Calu3 (cell line): ENCODE measurements at regions not wholly inside any gene's neighbourhood (a gene's known extent, or its start where the extent isn't known, plus 50 kb on each side); places are given as distances from the start of the nearest gene placed in this dataset.

Experiments used
- BruUV-seq: library from RNA; stranded (reverse); fragments of 400-500 nt; replicated peaks from 2 replicates; lab custom pipeline; 2021; lab: Mats Ljungman, UMichigan
- CTCF ChIA-PET: fragments of 300-600 bp; sonication (Branson Sonifier 250); formaldehyde crosslinking; loops from one replicate; lab custom pipeline; 2022; ENCODE audit warnings: antibody characterized with exemption; lab: Charles Lee
- DNase-seq: peaks from one replicate; pipeline ENCODE4 v3.0.0; 2022
- H3K27ac Mint-ChIP-seq: one replicate; pipeline ENCODE4 v1.8.0; 2022; ENCODE audit warnings: mixed read lengths; ENCODE audit not compliant: unreplicated experiment
- H3K27me3 Mint-ChIP-seq: one replicate; pipeline ENCODE4 v1.8.0; 2022; ENCODE audit warnings: mixed read lengths; ENCODE audit not compliant: unreplicated experiment
- H3K36me3 Mint-ChIP-seq: one replicate; pipeline ENCODE4 v1.8.0; 2022; ENCODE audit warnings: mild to moderate bottlenecking, moderate library complexity, mixed read lengths; ENCODE audit not compliant: insufficient read depth, unreplicated experiment
- H3K4me1 Mint-ChIP-seq: one replicate; pipeline ENCODE4 v1.8.0; 2022; ENCODE audit warnings: mild to moderate bottlenecking, low read depth, mixed read lengths; ENCODE audit not compliant: unreplicated experiment
- H3K4me3 Mint-ChIP-seq: one replicate; pipeline ENCODE4 v1.8.0; 2022; ENCODE audit warnings: mild to moderate bottlenecking, low read depth, moderate library complexity, mixed read lengths; ENCODE audit not compliant: unreplicated experiment
- H3K9me3 Mint-ChIP-seq: one replicate; pipeline ENCODE4 v1.8.0; 2022; ENCODE audit warnings: low read depth, mixed read lengths; ENCODE audit not compliant: unreplicated experiment
- intact Hi-C: fragments of 100-400 bp; cut with micrococcal nuclease; formaldehyde crosslinking; loops from one replicate; pipeline ENCODE4 v1.10.0; 2022; ENCODE audit not compliant: unreplicated experiment
- TF ChIP-seq, protein P1 (sequence below): fragments of 200-600 bp; IDR thresholded peaks from one replicate; pipeline ENCODE4 v1.8.0; 2022; ENCODE audit warnings: antibody characterized with exemption; ENCODE audit not compliant: unreplicated experiment

DNA sequence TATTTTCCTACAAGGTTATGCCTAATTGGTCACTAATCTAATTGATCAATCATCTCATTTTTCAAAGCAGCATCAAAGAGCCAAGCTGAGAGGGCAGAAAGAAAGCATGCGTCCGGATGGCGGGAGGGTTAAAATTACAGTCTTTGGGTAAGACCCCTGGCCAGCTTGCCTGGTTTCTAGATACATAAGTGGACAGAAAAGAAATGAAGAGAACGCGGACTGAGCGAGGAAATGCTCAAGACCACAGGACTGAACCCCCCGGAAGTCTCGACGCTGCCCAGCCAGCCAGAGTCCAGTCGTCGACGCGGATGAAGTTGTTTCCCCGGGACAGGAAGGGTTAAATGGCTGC is 297.2 kb downstream of the OMA1 start:
- Mint-ChIP-seq H3K9me3 (no peaks in the 10 kb centered on the region), H3K27ac (no peak overlapping the region), H3K27me3 (peaks cover 59% of the 10 kb centered on the region), H3K4me1 (no peaks in the 10 kb centered on the region), H3K36me3 (no peaks in the 10 kb centered on the region), H3K4me3 (no peak overlapping the region)
- CTCF ChIA-PET, result no interaction called here
- intact Hi-C loops, result no loop called here
- TF ChIP-seq, protein P1, sequence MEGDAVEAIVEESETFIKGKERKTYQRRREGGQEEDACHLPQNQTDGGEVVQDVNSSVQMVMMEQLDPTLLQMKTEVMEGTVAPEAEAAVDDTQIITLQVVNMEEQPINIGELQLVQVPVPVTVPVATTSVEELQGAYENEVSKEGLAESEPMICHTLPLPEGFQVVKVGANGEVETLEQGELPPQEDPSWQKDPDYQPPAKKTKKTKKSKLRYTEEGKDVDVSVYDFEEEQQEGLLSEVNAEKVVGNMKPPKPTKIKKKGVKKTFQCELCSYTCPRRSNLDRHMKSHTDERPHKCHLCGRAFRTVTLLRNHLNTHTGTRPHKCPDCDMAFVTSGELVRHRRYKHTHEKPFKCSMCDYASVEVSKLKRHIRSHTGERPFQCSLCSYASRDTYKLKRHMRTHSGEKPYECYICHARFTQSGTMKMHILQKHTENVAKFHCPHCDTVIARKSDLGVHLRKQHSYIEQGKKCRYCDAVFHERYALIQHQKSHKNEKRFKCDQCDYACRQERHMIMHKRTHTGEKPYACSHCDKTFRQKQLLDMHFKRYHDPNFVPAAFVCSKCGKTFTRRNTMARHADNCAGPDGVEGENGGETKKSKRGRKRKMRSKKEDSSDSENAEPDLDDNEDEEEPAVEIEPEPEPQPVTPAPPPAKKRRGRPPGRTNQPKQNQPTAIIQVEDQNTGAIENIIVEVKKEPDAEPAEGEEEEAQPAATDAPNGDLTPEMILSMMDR, result no peak
- DNase-seq, result no peak
- no TSS peak for BruUV-seq

DNA sequence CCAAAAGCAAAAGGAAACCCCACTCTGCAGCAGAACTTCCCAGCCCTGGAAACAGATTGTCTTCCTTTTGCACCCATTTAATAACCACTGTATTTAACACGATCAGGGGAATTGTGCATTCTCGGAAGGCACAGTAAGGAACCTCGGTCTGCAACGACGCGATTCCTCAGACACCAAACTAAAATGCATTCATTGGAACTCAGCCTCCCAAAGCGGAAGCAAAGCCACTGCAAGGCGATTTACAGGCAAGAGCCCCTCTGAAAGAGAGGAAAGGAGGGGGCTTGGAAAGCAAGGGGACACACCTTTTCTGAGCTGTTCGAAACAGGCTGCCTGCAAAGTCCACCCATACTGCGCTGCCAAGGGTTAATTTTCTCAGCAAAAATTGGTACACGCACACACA is 297.7 kb downstream of the OMA1 start:
- intact Hi-C loops, result no loop called here
- no peaks in the 10 kb centered on the region for H3K4me1 Mint-ChIP-seq
- H3K36me3 Mint-ChIP-seq, result no peaks in the 10 kb centered on the region
- no peak overlapping the region for H3K4me3 Mint-ChIP-seq
- no TSS peak for BruUV-seq
- TF ChIP-seq, protein P1, result no peak
- no peak for DNase-seq
- peaks cover 59% of the 10 kb centered on the region for H3K27me3 Mint-ChIP-seq
- no peaks in the 10 kb centered on the region for H3K9me3 Mint-ChIP-seq
- CTCF ChIA-PET, result no interaction called here
- H3K27ac Mint-ChIP-seq, result no peak overlapping the region

DNA sequence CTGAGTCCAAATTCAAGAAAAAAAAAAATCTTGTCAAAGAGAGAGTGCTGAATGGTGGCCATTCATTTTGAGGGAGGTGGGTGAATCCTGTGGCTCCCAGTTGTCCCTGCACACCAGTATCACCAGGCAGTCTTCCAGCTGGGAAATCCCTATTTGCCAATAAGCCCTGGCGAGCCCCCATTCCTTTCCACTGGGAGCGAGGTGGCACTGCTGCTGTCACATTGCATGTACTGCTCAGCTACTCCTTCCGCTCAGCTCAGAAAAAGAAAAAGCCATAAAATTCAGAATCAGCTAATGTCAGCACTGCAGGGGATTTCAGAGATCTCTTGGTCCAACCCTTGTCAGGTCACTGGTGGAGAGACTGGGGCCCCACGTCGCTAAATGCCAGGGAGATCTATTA is 298.5 kb downstream of the OMA1 start:
- H3K4me3 Mint-ChIP-seq, result no peak overlapping the region
- H3K9me3 Mint-ChIP-seq, result no peaks in the 10 kb centered on the region
- no peaks in the 10 kb centered on the region for H3K4me1 Mint-ChIP-seq
- TF ChIP-seq, protein P1, result no peak
- peaks cover 61% of the 10 kb centered on the region for H3K27me3 Mint-ChIP-seq
- no TSS peak for BruUV-seq
- no peak overlapping the region for H3K27ac Mint-ChIP-seq
- intact Hi-C loops, result no loop called here
- CTCF ChIA-PET, result interaction anchor here (0.5 kb wide), 1 partner anchor 698 kb away, joined by 3 read pairs; no protein-coding TSS in a partner anchor
- no peaks in the 10 kb centered on the region for H3K36me3 Mint-ChIP-seq
- no peak for DNase-seq

DNA sequence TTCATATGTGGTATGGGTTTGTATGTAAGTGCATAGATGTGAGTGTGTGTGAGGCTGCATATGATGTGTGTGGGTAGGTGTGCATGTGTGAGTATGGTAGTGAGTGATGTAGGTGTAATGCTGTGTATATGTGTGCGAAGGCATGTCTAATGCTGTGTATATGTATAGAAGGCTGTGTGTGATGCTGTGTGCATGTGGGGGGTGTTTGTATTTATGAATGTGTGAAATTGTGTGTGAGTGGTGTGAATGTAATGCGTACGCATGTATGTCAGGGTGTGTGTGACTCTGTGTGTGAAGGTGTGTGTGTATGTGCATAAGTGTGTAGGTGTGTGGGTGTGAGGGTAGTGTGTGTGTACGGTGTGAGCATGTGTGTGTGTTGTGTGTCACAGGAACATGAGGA is 300.0 kb downstream of the OMA1 start:
- Mint-ChIP-seq H3K4me1 (no peaks in the 10 kb centered on the region), H3K27me3 (peaks cover 67% of the 10 kb centered on the region), H3K27ac (no peak overlapping the region), H3K4me3 (no peak overlapping the region), H3K9me3 (no peaks in the 10 kb centered on the region), H3K36me3 (no peaks in the 10 kb centered on the region)
- CTCF ChIA-PET, result no interaction called here
- intact Hi-C loops, result no loop called here
- BruUV-seq, result no TSS peak
- no peak for DNase-seq
- TF ChIP-seq, protein P1, result no peak

DNA sequence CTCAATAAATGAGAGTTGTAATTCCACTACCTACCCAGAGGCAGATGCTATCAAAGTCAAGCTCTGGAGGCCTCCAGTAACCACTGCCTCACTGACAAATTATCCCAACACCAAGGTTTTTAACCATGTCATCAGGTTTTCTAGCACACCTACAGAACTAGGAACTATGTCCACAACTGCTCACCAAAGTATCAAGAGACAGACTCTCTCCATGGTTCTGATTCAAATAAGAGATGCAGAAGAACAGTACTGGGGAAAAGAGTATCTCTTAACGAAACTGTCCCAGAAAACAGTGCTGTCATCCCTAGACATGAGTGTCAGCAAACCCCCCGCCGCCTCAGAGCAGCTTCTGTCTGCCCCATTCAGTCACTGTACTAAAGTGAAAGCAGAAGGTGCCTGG is 301.7 kb downstream of the OMA1 start:
- BruUV-seq, result no TSS peak
- CTCF ChIA-PET, result no interaction called here
- no peaks in the 10 kb centered on the region for H3K36me3 Mint-ChIP-seq
- H3K4me1 Mint-ChIP-seq, result no peaks in the 10 kb centered on the region
- H3K27me3 Mint-ChIP-seq, result peaks cover 58% of the 10 kb centered on the region
- no peak overlapping the region for H3K4me3 Mint-ChIP-seq
- no peak overlapping the region for H3K27ac Mint-ChIP-seq
- DNase-seq, result no peak
- TF ChIP-seq, protein P1, result no peak
- H3K9me3 Mint-ChIP-seq, result no peaks in the 10 kb centered on the region
- intact Hi-C loops, result no loop called here
